ENCODE measurements at regions not wholly inside any gene's neighbourhood (a gene's known extent, or its start where the extent isn't known, plus 50 kb on each side); places are given as distances from the start of the nearest gene placed in this dataset.

GRCh38 chr11:15390857-15391256 lies 276.1 kb downstream of the INSC start:
- no peak for DNase-seq

- DNase-seq = no peak
Measured at GRCh38 chr11:15396778-15397177, 282.1 kb downstream of the INSC start.

GRCh38 chr11:15406851-15407351 lies 292.2 kb downstream of the INSC start:
- DNase-seq = no peak

- DNase-seq = no peak
Measured at GRCh38 chr11:15412054-15412453, 297.3 kb downstream of the INSC start.

- no peak for DNase-seq
Measured at GRCh38 chr11:15418921-15419320, 304.2 kb downstream of the INSC start.

GRCh38 chr11:15419696-15420095 lies 305.0 kb downstream of the INSC start:
- no peak for DNase-seq

GRCh38 chr11:15430381-15430780 lies 315.7 kb downstream of the INSC start:
- DNase-seq = no peak

- no peak for DNase-seq
Measured at GRCh38 chr11:15434529-15434928, 319.8 kb downstream of the INSC start.

- no peak for DNase-seq
Measured at GRCh38 chr11:15446315-15446714, 331.6 kb downstream of the INSC start.

- no peak for DNase-seq
Measured at GRCh38 chr11:15446929-15447328, 332.2 kb downstream of the INSC start.

GRCh38 chr11:15451713-15452112 lies 337.0 kb downstream of the INSC start:
- DNase-seq = no peak

GRCh38 chr11:15453211-15453765 lies 338.6 kb downstream of the INSC start:
- DNase-seq = no peak

- DNase-seq = no peak
Measured at GRCh38 chr11:15468466-15468865, 353.7 kb downstream of the INSC start.

GRCh38 chr11:15471048-15471894 lies 356.5 kb downstream of the INSC start:
- no peak for DNase-seq

- no peak for DNase-seq
Measured at GRCh38 chr11:15471895-15472799, 357.4 kb downstream of the INSC start.

GRCh38 chr11:15473954-15474837 lies 359.5 kb downstream of the INSC start:
- DNase-seq = no peak

- no peak for DNase-seq
Measured at GRCh38 chr11:15476371-15476917, 361.7 kb downstream of the INSC start.

- no peak for DNase-seq
Measured at GRCh38 chr11:15481871-15482270, 367.1 kb downstream of the INSC start.

- no peak for DNase-seq
Measured at GRCh38 chr11:15483205-15483604, 368.5 kb downstream of the INSC start.

- no peak for DNase-seq
Measured at GRCh38 chr11:15484398-15484797, 369.7 kb downstream of the INSC start.

- no peak for DNase-seq
Measured at GRCh38 chr11:15485432-15485831, 370.7 kb downstream of the INSC start.

- no peak for DNase-seq
Measured at GRCh38 chr11:15489281-15489680, 374.6 kb downstream of the INSC start.
